ENCODE measurements at regions not wholly inside any gene's neighbourhood (a gene's known extent, or its start where the extent isn't known, plus 50 kb on each side); places are given as distances from the start of the nearest gene placed in this dataset.
"Not testable (repeated sequence)": the region's sequence is repeated elsewhere in the genome, so short reads cannot be mapped to it uniquely, and the experiment has no call there.

GRCh38 chr6:137303441-137303840, 84.3 kb upstream of the IFNGR1 start:
- ChIA-PET POLR2A (no interaction called here), CTCF (no interaction called here)
- Histone ChIP-seq H3K36me3 (ENCODE audit: control insufficient read depth, insufficient read depth, low read length) (no peaks in the 10 kb centered on the region), H3K27me3 (ENCODE audit: control insufficient read depth, insufficient read depth, low read length) (no peaks in the 10 kb centered on the region), H3K4me3 (ENCODE audit: low read depth, low read length) (no peak overlapping the region)
- TF ChIP-seq CTCF (IDR thresholded peaks at IDR 0.05; ENCODE audit: insufficient read depth, low read depth, low read length) = no peak
- DNase-seq (ENCODE audit: low read depth) = no peak

GRCh38 chr6:137299681-137300080, 80.5 kb upstream of the IFNGR1 start:
- CTCF ChIA-PET = interaction anchor here (0.9 to 1.2 kb wide), 2 partner anchors 12 to 187 kb away, joined by 3 to 4 read pairs; no protein-coding TSS in a partner anchor
- POLR2A ChIA-PET = no interaction called here
- no peak for TF ChIP-seq CTCF (IDR thresholded peaks at IDR 0.05; ENCODE audit: insufficient read depth, low read depth, low read length)

GRCh38 chr6:137297887-137298286, 78.7 kb upstream of the IFNGR1 start:
- Histone ChIP-seq H3K36me3 (ENCODE audit: control insufficient read depth, insufficient read depth, low read length) (no peaks in the 10 kb centered on the region), H3K27me3 (ENCODE audit: control insufficient read depth, insufficient read depth, low read length) (no peaks in the 10 kb centered on the region; the same call in 1 of the 2 replicates), H3K4me3 (ENCODE audit: low read depth, low read length) (no peak overlapping the region)
- ChIA-PET POLR2A (no interaction called here), CTCF (interaction anchor here (1.2 to 1.9 kb wide), 2 partner anchors 12 to 16 kb away, joined by 3 to 10 read pairs; no protein-coding TSS in a partner anchor)
- TF ChIP-seq CTCF (IDR thresholded peaks at IDR 0.05; ENCODE audit: insufficient read depth, low read depth, low read length) = no peak
- no peak for DNase-seq (ENCODE audit: low read depth)

More at GRCh38 chr6:137299681-137300080, 80.5 kb upstream of the IFNGR1 start:
- Histone ChIP-seq H3K4me3 (ENCODE audit: low read depth, low read length) (no peak overlapping the region), H3K27me3 (ENCODE audit: control insufficient read depth, insufficient read depth, low read length) (no peaks in the 10 kb centered on the region), H3K36me3 (ENCODE audit: control insufficient read depth, insufficient read depth, low read length) (no peaks in the 10 kb centered on the region)
- DNase-seq (ENCODE audit: low read depth) = no peak

GRCh38 chr6:137292326-137292725, 73.1 kb upstream of the IFNGR1 start:
- POLR2A ChIA-PET; DNase-seq (ENCODE audit: low read depth); H3K4me3 ChIP-seq (ENCODE audit: low read depth, low read length); H3K27me3 ChIP-seq (ENCODE audit: control insufficient read depth, insufficient read depth, low read length); H3K36me3 ChIP-seq (ENCODE audit: control insufficient read depth, insufficient read depth, low read length): not testable (repeated sequence)
- CTCF ChIA-PET = interaction anchor here (1.0 to 1.2 kb wide), 2 partner anchors 17 to 19 kb away, joined by 3 read pairs; no protein-coding TSS in a partner anchor

GRCh38 chr6:137291441-137291840, 72.3 kb upstream of the IFNGR1 start:
- DNase-seq (ENCODE audit: low read depth) = no peak
- TF ChIP-seq CTCF (IDR thresholded peaks at IDR 0.05; ENCODE audit: insufficient read depth, low read depth, low read length) = no peak
- ChIA-PET CTCF (interaction anchor here (1.0 to 1.2 kb wide), 2 partner anchors 16 to 20 kb away, joined by 3 read pairs; no protein-coding TSS in a partner anchor), POLR2A (no interaction called here)
- H3K27me3 ChIP-seq (ENCODE audit: control insufficient read depth, insufficient read depth, low read length) = no peaks in the 10 kb centered on the region; the same call in 1 of the 2 replicates
- no peaks in the 10 kb centered on the region for H3K36me3 ChIP-seq (ENCODE audit: control insufficient read depth, insufficient read depth, low read length)
- no peak overlapping the region for H3K4me3 ChIP-seq (ENCODE audit: low read depth, low read length)

GRCh38 chr6:137290601-137291261, 71.5 kb upstream of the IFNGR1 start:
- Histone ChIP-seq H3K4me3 (ENCODE audit: low read depth, low read length) (no peak overlapping the region), H3K27me3 (ENCODE audit: control insufficient read depth, insufficient read depth, low read length) (no peaks in the 10 kb centered on the region; the same call in 1 of the 2 replicates), H3K36me3 (ENCODE audit: control insufficient read depth, insufficient read depth, low read length) (no peaks in the 10 kb centered on the region)
- POLR2A ChIA-PET = no interaction called here
- no peak for TF ChIP-seq CTCF (IDR thresholded peaks at IDR 0.05; ENCODE audit: insufficient read depth, low read depth, low read length)
- no peak for DNase-seq (ENCODE audit: low read depth)
- CTCF ChIA-PET = no interaction called here

Measured in BJ (cell line).